GM21576 (cell line): ENCODE measurements at regions not wholly inside any gene's neighbourhood (a gene's known extent, or its start where the extent isn't known, plus 50 kb on each side); places are given as distances from the start of the nearest gene placed in this dataset.

Source experiments
- ATAC-seq: cut with Tn5 transposase; IDR thresholded peaks from one replicate; pipeline ENCODE4 v1.9.1; 2021; ENCODE audit warnings: mild to moderate bottlenecking, moderate library complexity; ENCODE audit not compliant: unreplicated experiment

DNA sequence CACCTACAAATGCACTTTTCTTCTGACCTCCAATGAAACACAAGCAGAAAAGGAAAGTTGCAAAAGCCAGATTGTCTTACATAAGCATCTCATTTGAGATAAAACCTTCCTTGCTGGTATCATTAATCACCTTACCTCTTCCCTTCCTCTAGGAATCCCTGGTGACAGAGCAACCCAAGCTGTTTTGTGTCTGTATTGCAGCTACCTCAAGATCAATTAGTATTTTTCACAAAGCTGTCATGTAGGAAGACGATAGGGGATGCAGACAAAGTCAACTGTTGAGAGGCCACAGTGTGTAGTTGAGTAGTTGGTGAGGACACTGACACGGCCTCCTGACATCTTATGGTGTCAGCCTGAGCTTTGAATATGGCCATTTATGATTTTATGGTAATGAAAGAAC is 339.1 kb upstream of the SLC10A2 start:
- ATAC-seq, result no peak

GRCh38 chr13:103403814-103404213 is 337.6 kb upstream of the SLC10A2 start:
- no peak for ATAC-seq

DNA sequence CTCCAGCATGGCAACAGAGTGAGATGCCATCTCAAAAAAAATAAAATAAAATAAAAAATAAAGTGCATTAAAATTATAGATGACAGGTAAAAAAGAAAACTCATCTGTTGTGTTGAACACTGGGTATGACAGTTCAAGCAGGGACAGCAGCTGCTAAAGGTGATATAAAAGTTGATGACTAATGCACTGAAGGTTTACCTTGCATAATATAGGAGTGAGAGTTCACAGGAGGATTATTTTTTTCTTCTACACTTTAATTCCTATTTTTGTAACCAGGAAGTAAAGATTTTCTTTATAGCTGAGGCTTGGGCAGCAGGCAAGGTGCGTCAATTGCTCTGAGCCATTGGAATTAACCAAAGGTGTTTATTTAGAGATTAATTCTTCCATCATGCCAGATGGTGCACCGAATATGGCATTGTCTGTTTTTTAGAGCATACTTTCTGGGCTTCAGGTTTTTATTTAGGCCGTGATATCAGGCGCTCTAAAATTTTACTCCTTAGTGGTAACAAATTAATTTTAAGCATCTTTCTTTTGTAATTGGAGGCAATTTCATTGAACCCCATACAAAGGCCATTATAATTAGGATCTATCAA is 337.0 kb upstream of the SLC10A2 start:
- no peak for ATAC-seq

DNA sequence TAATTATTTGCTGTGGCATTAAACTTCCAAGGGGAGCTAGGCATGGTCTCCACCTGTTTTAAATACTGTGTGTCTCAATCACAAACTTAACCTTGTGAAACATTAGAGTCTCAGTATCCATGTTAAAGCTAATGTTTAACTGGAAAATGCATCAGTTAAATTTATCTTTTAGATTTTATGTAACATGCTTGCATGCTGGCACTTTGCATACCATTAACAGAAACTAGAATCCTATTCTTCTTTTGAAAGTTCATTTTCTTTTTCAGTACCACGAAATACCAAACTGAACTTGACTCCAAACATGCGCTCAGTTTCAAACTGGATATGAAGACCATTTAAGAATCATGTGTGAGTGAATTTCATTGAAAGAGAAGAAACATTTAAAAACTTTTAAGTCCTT is 328.9 kb upstream of the SLC10A2 start:
- no peak for ATAC-seq

- no peak for ATAC-seq
These were observed 328.4 kb upstream of the SLC10A2 start for GRCh38 chr13:103394618-103395017.

GRCh38 chr13:103391936-103392335 is 325.7 kb upstream of the SLC10A2 start:
- no peak for ATAC-seq

GRCh38 chr13:103388839-103389238 is 322.6 kb upstream of the SLC10A2 start:
- no peak for ATAC-seq

DNA sequence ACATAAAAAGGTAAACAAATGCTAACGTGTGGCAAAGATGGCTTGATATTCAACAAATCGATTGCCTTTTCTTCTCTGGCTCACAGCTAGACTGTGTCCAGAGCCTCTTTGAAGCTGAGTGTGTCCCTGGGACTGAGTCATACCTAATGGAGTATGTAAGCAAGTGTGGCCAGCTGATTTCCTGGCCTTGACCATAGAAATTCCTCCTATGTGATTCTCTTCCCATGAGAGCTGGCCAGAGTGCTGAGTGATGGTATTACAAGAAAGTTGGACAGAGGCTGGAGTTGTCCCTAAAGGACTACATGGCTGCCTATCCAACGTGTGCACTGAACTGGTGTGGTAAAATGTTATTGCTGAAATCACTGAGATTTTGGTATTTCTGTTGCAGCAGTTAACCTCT is 320.1 kb upstream of the SLC10A2 start:
- ATAC-seq, result no peak

DNA sequence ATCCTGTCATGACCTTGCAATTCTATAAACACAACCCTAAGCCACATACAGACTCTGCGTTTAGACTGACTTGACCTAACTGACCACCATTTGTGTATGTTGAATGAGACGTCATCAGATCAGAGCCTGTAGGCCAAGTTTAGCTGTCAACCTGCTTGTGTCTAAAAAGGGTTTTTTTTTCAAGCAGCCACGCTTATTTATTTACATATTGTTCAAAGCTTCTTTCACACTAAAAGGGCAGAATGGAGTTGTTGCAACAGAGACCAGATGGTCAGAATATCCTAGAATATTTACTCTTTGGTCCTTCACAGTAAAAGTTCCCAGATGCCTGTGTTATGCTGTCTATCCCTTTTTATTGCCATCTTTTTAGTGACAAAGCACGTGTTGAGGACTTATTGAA is 307.7 kb upstream of the SLC10A2 start:
- ATAC-seq, result no peak

- ATAC-seq, result no peak
These were observed 305.1 kb upstream of the SLC10A2 start for GRCh38 chr13:103371271-103371670.

- ATAC-seq, result no peak
These were observed 304.6 kb upstream of the SLC10A2 start for GRCh38 chr13:103370790-103371189.

GRCh38 chr13:103358255-103358932 is 292.2 kb upstream of the SLC10A2 start:
- ATAC-seq, result no peak

DNA sequence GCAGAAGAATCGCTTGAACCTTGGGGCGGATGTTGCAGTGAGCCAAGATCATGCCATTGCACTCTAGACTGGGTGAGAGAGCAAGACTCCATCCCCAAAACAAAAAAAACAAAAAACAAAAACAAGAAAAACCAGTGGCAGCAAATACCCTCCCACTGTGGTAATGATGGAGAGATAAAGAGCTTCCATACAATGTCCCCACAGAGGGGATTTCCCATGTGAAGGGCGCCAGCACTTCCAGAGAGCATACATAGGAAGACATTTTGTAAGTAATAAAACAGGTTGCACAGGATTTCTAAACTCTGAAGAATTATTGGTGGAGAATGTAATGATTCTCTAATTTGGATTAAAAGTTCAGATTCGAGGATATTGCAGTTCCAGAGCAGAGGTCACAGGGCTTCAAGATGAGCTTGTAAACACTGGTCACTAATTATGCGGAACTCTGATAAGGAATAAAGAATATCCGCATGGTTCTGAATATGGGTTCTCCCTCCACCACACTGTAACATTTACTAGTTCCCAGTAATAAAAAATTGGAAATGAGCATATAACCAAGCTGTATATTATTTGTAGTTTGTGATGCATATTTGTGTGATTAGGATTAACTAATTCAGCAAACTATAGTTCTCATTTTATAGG is 290.1 kb upstream of the SLC10A2 start:
- ATAC-seq, result no peak

DNA sequence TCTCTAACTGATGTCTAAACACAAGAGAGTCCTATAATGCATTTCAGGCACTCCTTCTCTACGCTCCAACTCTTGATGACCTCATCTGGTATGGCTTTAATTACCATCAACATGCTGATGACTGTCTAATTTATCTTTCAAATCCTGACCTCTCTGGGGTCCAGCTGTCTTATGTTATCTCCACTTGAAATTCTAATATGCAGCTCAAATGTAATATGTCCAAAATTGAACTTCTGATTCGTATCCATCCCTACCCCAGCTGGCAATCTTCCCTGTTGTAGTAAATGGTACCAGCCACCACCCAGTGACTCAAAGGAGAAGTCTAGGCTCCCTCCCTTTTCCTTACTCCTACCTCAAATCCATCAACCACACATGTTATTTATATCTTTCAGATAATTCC is 288.0 kb upstream of the SLC10A2 start:
- ATAC-seq, result no peak

- ATAC-seq, result no peak
These were observed 285.0 kb upstream of the SLC10A2 start for GRCh38 chr13:103351035-103351828.

GRCh38 chr13:103350147-103350546 is 283.9 kb upstream of the SLC10A2 start:
- ATAC-seq, result no peak

DNA sequence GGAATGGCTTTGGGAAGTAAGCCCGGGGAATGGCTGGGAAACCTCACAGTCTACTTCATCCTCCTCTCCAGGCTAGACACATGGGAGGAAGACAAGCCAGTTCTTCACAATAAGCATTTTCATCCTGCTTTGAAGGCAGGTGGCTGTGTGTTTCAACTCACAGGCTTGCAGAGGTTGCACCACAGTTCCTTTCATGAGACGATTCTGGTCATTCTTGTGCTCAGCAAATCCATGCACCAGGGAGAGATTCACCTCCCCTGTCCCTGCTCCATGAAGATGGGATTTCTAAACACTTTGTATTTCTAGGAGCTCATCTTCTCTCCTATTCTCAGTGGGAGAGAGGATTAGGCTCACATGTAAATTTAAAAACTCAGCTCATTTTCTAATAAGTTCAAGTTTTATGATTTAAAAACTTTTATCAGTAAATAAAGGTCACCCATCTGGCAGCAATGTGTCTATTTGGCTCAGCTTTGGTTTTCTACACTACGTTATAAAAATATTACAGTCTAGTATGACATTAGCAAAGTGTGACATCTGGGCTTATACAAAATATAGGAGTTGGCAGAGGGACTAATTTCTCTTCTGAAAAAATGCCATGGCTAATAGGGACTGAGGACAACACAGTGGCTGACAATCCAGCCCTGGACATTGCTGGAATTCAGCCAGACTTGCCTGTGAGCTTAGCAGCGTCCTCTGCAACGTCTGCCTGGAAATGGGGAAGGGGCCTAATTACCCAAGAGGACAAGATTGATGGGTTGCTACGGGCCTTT is 283.2 kb upstream of the SLC10A2 start:
- no peak for ATAC-seq

DNA sequence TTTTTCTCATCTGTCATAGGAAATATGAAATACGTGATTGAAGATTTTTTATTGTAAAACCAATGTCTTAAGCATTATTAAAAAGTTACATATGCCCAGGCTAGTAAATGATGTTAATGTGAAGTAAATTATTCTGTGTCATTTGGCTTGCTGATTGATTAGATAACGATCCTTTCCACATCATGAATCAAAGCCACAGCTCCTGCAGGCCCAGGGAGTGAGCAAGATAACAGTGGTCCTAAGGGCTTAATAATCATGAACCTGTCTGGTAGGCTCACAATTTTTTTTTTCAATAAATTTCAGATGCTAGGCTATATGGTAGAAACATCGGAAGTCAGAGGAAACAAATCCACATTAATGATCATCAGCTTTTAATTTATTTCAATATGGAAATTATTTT is 269.0 kb upstream of the SLC10A2 start:
- ATAC-seq, result no peak

GRCh38 chr13:103331924-103332323 is 265.7 kb upstream of the SLC10A2 start:
- ATAC-seq, result no peak

DNA sequence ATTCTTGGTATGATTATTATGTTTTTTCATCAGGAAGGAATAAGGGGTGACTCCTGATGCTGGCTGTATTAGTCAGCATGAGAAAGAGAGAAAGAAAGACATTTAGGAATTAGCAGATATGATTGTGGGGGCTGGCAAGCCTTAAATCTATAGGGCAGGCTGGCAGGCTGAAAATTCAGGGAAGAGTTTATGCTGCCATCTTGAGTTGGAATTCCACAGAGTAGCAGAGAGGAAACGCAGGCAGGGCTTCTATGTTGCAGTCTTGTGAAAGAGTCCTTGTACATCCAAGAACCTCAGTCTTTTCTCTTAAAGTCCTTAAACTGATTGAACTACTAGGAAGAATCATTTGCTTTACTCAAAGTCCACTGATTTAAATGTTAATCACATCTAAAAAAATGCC is 262.7 kb upstream of the SLC10A2 start:
- ATAC-seq, result no peak

DNA sequence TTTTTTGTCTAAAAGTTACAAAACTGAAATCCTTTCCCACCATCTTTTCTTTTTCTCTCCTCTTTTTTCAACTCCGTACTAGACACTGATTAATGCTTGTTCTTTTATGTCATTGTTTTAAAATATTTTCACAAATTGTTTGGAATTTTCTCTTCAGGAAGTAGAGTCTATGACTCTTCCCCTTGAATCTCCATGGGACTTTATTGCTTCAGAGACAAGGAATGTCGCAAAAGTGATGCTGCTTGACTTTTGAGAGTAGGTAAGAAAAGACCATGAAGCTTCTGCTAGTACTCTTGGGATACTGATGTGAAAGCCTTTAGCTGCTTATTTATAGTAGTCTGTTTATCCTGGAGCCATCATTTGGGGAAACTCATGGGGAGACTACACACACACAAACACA is 260.1 kb upstream of the SLC10A2 start:
- no peak for ATAC-seq
